BLaER1 (cell line): ENCODE measurements at regions not wholly inside any gene's neighbourhood (a gene's known extent, or its start where the extent isn't known, plus 50 kb on each side); places are given as distances from the start of the nearest gene placed in this dataset.

Source experiments
- H3K27ac ChIP-seq: shearing (Covaris generic); formaldehyde crosslinking; 2 replicates; pipeline ENCODE4 v1.8.1; 2022
- H3K27me3 ChIP-seq: shearing (Covaris generic); formaldehyde crosslinking; 2 replicates; pipeline ENCODE4 v1.8.1; 2022
- H3K36me3 ChIP-seq: shearing (Covaris generic); formaldehyde crosslinking; 2 replicates; pipeline ENCODE4 v1.8.1; 2022
- H3K4me1 ChIP-seq: shearing (Covaris generic); formaldehyde crosslinking; 2 replicates; pipeline ENCODE4 v1.8.1; 2022
- H3K4me2 ChIP-seq: shearing (Covaris generic); formaldehyde crosslinking; 2 replicates; pipeline ENCODE4 v1.8.1; 2022
- H3K4me3 ChIP-seq: shearing (Covaris generic); formaldehyde crosslinking; 2 replicates; pipeline ENCODE4 v1.8.1; 2022
- H3K9ac ChIP-seq: shearing (Covaris generic); formaldehyde crosslinking; 2 replicates; pipeline ENCODE4 v1.8.1; 2022
- H3K9me3 ChIP-seq: shearing (Covaris generic); formaldehyde crosslinking; 2 replicates; pipeline ENCODE4 v1.8.1; 2022
- H4K20me1 ChIP-seq: shearing (Covaris generic); formaldehyde crosslinking; 2 replicates; pipeline ENCODE4 v1.8.1; 2022
- Cebpa-rat ChIP-seq: shearing (Covaris generic); IDR thresholded peaks from 2 replicates; pipeline ENCODE4 v1.8.1; 2022

DNA sequence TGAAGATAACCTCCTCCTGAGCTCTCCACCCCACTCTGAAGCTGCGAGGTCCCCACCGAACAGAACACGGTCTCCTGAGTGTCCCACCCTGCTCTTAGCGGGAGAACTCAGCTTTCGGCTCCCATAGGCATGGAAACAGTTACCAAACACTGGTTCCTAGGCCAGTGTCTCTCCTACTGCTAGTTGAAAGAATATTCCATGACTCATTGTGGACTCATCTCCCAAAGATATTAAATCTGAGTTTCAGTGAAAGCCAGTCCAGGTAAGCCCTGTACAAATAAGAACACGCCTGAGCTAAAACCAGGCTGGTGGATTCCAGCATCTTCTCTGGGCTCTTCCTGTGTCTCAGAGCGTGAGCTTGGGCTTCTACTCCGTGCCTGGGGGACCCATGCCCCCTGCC, 107.5 kb upstream of the CLDN14 start:
- Histone ChIP-seq H3K27ac (no peak overlapping the region), H3K4me1 (peaks cover 14% of the 10 kb centered on the region)

DNA sequence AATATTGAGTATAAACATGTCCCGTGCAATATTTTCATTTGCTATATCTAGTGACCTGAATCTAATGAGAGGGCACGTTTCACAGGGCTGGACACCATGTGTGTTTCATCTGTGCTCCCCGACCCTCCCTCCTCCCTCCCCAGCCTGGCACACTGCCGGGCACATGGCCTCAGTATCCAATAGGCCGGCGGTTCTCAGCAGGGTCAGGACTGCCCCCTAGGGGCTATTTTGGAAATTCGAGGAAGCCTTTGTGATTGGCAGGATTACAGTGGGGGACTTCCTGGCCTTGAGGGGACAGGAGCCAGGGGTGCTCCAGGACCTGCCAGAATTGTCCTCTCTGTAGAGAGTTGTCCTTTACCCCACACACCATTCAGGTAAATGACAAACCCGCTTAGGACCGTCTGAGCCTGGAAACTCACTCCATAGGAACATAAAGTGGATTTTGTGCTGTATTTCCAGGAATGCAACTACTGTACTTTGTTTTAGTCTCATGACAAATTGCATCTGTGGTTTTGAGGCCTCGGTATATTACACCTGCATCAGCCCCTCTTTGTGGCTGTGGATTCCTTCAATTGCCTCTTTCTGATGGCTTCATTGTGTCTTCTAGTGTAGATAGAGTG, 109.5 kb upstream of the SIM2 start:
- H3K9ac ChIP-seq, result no peak overlapping the region
- H3K9me3 ChIP-seq, result 0 out of 2 replicates have a peak, but pooled peaks cover 3% of the 10 kb centered on the region
- H3K27me3 ChIP-seq, result no peaks in the 10 kb centered on the region
- no peak overlapping the region for H3K4me3 ChIP-seq
- no peak overlapping the region for H3K27ac ChIP-seq
- H3K4me2 ChIP-seq, result no peak overlapping the region
- no peaks in the 10 kb centered on the region for H3K36me3 ChIP-seq
- H4K20me1 ChIP-seq, result no peaks in the 10 kb centered on the region
- H3K4me1 ChIP-seq, result peaks cover 14% of the 10 kb centered on the region
- TF ChIP-seq Cebpa-rat, result no peak

More for the DNA sequence above, 107.5 kb upstream of the CLDN14 start:
- no peak for TF ChIP-seq Cebpa-rat
- H3K4me3 ChIP-seq, result no peak overlapping the region
- H3K36me3 ChIP-seq, result no peaks in the 10 kb centered on the region
- H3K9ac ChIP-seq, result no peak overlapping the region
- 0 out of 2 replicates have a peak, but pooled peaks cover 7% of the 10 kb centered on the region for H3K9me3 ChIP-seq
- H3K4me2 ChIP-seq, result no peak overlapping the region
- H3K27me3 ChIP-seq, result no peaks in the 10 kb centered on the region
- H4K20me1 ChIP-seq, result no peaks in the 10 kb centered on the region

DNA sequence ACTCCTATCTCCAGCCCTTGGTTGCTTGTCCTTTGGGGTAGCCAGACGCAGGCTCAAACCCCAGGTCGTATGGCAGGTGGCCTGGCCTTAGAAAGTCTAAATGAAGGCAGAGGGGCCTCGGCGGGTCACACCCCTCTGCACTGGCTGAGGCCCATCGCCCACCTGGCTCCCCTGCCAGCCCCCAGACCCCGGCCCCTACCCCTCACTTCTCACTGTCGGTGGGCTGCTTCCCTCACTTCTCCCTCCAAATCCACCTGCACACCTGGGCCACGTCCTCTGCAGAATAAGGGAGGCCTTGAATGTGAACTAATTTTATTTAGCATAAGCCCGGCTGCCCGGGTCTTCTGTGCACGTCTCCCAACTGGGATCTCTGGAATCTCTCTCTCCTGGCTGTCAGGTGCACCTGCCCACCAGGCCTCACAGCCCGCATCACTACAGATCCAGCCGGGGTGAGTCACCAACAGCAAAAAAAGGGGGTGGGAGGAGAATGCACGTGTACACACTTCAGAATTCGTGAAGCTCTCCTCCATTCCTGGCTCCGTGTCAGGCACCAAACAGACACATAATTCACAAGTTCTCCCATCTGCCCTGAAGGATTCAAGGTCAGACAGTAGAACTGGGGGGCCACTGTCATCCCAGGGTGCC, 107.5 kb upstream of the SIM2 start:
- TF ChIP-seq Cebpa-rat, result no peak
- H3K4me3 ChIP-seq, result no peak overlapping the region
- H3K9ac ChIP-seq, result no peak overlapping the region

DNA sequence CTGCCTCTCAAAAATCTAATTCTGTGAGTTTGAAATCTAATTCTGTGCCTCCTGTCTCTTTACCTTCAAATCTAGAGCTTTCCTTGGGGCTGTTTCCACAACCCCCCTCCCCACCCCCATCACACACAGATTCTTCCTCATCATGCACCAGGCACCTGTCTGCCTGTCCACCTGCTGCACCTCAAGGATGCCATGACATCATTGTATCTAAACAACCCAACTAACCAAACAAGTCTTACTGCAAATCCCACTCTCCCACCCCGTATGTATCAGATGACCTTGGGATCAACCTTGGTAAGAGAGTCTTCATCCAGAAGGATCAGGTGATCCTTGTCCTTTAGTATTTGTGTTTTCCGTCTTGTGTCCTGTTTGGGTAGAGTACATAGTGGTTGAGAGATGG, 102.7 kb upstream of the SIM2 start:
- Histone ChIP-seq H3K4me1 (no peaks in the 10 kb centered on the region), H3K36me3 (no peaks in the 10 kb centered on the region), H3K27ac (no peak overlapping the region), H3K9me3 (peaks cover 14% of the 10 kb centered on the region), H3K4me2 (no peak overlapping the region), H3K9ac (no peak overlapping the region), H3K4me3 (no peak overlapping the region), H3K27me3 (no peaks in the 10 kb centered on the region), H4K20me1 (no peaks in the 10 kb centered on the region)
- TF ChIP-seq Cebpa-rat, result no peak

More for the DNA sequence above, 107.5 kb upstream of the SIM2 start:
- no peaks in the 10 kb centered on the region for H3K4me1 ChIP-seq
- H3K9me3 ChIP-seq, result no peaks in the 10 kb centered on the region
- no peaks in the 10 kb centered on the region for H4K20me1 ChIP-seq
- H3K4me2 ChIP-seq, result no peak overlapping the region
- H3K36me3 ChIP-seq, result no peaks in the 10 kb centered on the region
- no peak overlapping the region for H3K27ac ChIP-seq
- no peaks in the 10 kb centered on the region for H3K27me3 ChIP-seq

DNA sequence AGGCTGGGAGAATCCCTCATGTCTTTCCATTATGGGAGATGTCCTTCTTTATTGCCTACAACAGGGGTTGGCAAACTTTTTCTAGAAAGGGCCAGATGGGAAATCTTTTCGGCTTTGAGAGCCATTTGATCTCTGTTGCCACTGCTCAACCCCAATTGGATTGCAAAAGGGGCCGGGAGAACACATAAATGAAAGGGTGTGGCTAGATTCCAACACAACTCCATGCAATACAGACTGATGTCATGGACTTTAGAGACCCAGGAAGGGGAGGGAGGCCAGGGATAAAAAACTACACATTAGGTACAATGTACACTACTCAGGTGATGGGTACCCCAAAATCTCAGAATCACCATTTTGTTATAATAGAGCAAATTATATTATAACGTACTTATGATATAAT, 97.6 kb upstream of the SIM2 start:
- Histone ChIP-seq H3K27me3 (no peaks in the 10 kb centered on the region), H3K4me3 (no peak overlapping the region), H3K27ac (no peak overlapping the region), H3K4me2 (no peak overlapping the region), H3K4me1 (no peaks in the 10 kb centered on the region), H3K36me3 (no peaks in the 10 kb centered on the region), H3K9ac (no peak overlapping the region), H4K20me1 (no peaks in the 10 kb centered on the region), H3K9me3 (peaks cover 14% of the 10 kb centered on the region)
- TF ChIP-seq Cebpa-rat, result no peak

DNA sequence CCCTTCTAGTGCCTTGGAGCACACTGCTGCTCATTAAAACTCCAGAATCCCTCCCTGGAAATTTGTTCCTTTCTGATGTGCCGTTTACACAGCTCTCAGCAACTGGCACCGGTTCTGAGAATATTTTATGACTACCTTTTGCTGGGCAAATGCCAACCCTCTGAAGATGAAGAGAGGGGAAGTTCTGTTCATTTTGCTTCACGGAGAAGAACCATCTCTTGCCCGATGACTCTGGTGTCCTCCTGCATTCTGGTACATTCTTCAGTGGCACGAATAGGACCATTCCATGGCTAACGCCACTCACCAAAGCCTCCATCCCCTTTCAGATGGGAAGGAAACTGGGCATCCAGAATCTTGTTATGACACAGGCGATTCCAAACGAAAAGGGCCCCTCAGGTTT, 96.2 kb upstream of the SIM2 start:
- no peaks in the 10 kb centered on the region for H4K20me1 ChIP-seq
- no peak for TF ChIP-seq Cebpa-rat
- no peaks in the 10 kb centered on the region for H3K36me3 ChIP-seq
- no peaks in the 10 kb centered on the region for H3K4me1 ChIP-seq
- H3K9ac ChIP-seq, result no peak overlapping the region
- H3K27ac ChIP-seq, result no peak overlapping the region
- H3K9me3 ChIP-seq, result peaks cover 14% of the 10 kb centered on the region
- H3K27me3 ChIP-seq, result no peaks in the 10 kb centered on the region
- H3K4me2 ChIP-seq, result no peak overlapping the region
- no peak overlapping the region for H3K4me3 ChIP-seq

DNA sequence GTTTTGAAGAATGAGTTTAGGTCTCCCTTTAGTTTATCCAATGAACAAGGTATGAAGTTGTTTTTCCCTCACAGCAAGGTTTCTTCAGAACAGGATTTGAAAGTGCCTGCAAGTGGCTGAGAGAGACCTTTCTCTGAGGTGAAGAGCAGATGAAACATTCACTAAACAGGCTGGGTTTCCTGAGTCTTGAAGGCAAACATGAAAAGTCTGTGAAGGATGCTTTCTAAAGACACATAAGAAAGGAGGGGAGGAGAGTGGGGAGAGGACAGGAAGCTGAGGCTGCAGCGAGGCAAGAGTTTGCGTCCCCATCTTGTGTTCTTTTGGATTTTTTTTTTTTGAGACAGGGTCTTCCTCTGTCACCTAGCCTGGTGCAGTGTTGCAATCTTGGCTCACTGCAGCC, 95.7 kb upstream of the SIM2 start:
- Histone ChIP-seq H3K4me3 (no peak overlapping the region), H4K20me1 (no peaks in the 10 kb centered on the region), H3K4me1 (peaks cover 3% of the 10 kb centered on the region), H3K4me2 (no peak overlapping the region), H3K36me3 (no peaks in the 10 kb centered on the region), H3K27me3 (no peaks in the 10 kb centered on the region), H3K27ac (no peak overlapping the region), H3K9ac (no peak overlapping the region), H3K9me3 (peaks cover 14% of the 10 kb centered on the region)
- no peak for TF ChIP-seq Cebpa-rat

DNA sequence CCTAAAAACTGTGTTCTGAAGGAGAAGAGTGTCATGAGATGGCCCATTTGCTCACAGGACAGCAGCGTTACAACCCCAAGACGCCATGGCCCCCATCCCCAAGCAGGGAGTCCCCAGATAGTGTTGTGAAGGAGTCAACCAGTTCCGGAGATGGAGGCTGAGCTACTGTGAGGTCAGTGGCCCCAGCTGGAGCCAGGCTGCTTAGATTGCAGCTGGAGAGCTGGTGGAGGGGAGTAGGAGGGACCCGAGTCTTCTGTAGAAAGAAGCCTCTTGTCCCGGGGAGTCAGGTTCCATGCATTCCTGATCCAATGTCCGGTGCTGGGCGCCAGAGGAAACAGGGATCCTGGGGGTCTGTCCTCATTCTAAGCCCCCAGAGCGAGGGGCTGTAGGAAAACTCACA, 93.5 kb upstream of the SIM2 start:
- peaks cover 16% of the 10 kb centered on the region; the same call in 1 of the 2 replicates for H3K9me3 ChIP-seq
- H3K4me2 ChIP-seq, result no peak overlapping the region
- H3K27me3 ChIP-seq, result no peaks in the 10 kb centered on the region
- H3K4me1 ChIP-seq, result peaks cover 11% of the 10 kb centered on the region
- no peak for TF ChIP-seq Cebpa-rat
- H3K4me3 ChIP-seq, result no peak overlapping the region
- H4K20me1 ChIP-seq, result no peaks in the 10 kb centered on the region
- no peaks in the 10 kb centered on the region for H3K36me3 ChIP-seq
- H3K9ac ChIP-seq, result no peak overlapping the region
- H3K27ac ChIP-seq, result no peak overlapping the region

DNA sequence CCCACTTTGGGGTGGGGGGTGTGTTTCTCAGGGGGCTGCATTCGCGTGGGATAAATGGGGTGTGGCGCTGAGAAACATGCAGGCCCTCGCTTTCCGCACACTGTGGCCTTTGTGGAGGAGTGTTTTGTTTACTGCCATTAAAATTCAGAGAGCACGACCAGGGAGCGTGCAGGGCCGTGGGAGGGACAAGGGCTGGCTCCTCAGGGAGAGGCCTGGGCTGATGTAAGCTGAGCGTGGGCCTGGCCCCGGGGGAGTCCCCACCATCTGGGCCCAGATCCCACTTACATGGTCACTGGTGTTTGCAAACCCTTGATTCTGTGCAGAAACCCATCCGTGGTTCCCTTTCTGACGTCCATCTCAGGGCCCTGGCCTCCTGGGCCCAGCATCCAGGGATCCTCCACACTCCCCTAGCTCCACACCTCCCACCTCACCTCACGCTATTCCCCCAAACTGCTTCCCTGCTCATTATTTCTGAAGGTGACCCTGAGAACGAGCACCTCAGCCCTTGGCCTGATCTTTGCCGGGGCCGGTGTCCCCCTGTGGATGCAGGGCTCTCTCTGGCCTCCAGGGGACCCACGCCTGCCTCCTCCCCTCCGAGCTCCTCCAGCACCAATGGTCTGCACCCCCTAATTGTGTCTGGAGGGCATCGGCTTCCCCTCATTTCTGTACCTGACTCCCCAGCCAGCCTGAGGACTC, 92.5 kb upstream of the SIM2 start:
- no peaks in the 10 kb centered on the region for H3K36me3 ChIP-seq
- no peak overlapping the region for H3K9ac ChIP-seq
- no peaks in the 10 kb centered on the region for H3K27me3 ChIP-seq
- H3K4me2 ChIP-seq, result no peak overlapping the region
- no peak overlapping the region for H3K4me3 ChIP-seq
- H3K4me1 ChIP-seq, result peaks cover 11% of the 10 kb centered on the region
- no peaks in the 10 kb centered on the region for H4K20me1 ChIP-seq
- peaks cover 10% of the 10 kb centered on the region; the same call in 1 of the 2 replicates for H3K9me3 ChIP-seq
- TF ChIP-seq Cebpa-rat, result no peak
- no peak overlapping the region for H3K27ac ChIP-seq

DNA sequence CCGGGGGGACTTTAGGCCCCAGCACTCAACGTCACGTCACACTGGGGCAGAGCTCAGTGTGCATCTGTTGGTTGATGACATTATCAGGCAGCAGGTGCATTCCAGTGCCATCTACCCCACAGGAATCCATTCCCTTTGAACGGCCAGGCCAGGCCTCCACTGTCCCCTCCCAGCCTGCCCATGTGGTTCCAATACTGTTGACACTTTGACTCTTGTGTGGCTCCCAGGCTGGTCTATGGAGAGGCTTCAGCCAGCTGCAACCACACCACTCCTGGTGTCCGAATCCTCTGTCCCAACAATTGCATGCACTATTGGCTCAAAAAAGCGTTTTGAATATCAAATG, 92.0 kb upstream of the SIM2 start:
- Histone ChIP-seq H3K9me3 (peaks cover 10% of the 10 kb centered on the region; the same call in 1 of the 2 replicates), H3K9ac (no peak overlapping the region), H3K4me2 (no peak overlapping the region), H3K4me1 (peaks cover 11% of the 10 kb centered on the region), H3K27me3 (no peaks in the 10 kb centered on the region), H4K20me1 (no peaks in the 10 kb centered on the region), H3K27ac (no peak overlapping the region), H3K4me3 (no peak overlapping the region), H3K36me3 (no peaks in the 10 kb centered on the region)
- TF ChIP-seq Cebpa-rat, result no peak
